Vagina (tissue), 2 donors: ENCODE measurements at regions not wholly inside any gene's neighbourhood (a gene's known extent, or its start where the extent isn't known, plus 50 kb on each side); places are given as distances from the start of the nearest gene placed in this dataset.

Experiments used
- DNase-seq, 2 donors: peaks; one replicate each; pipeline ENCODE4 v3.0.0-alpha.2; 2017; ENCODE audit errors: extremely low spot score in 2 of 2
- H3K27ac ChIP-seq: fragments of 200-600 bp; sonication (generic); one replicate; pipeline ENCODE4 v1.5.1; 2019
- H3K27me3 ChIP-seq: fragments of 200-600 bp; sonication (generic); one replicate; pipeline ENCODE4 v1.5.1; 2019
- H3K36me3 ChIP-seq, 2 donors: fragments of 200-600 bp; sonication (generic); one replicate each; pipeline ENCODE4 v1.5.1; 2017 to 2019
- H3K4me1 ChIP-seq: fragments of 200-600 bp; sonication (generic); one replicate; pipeline ENCODE4 v1.5.1; 2019
- H3K4me3 ChIP-seq, 2 donors: fragments of 200-600 bp; sonication (generic); 1 replicate in 1 of 2; 2 replicates in 1 of 2; pipeline ENCODE4 v1.5.1; 2016 to 2019
- H3K9me3 ChIP-seq: fragments of 200-600 bp; sonication (generic); one replicate; pipeline ENCODE4 v1.5.1; 2019
- CTCF ChIP-seq, 3 experiments: fragments of 450-650 bp in 2 of 3; fragments of 200-600 bp in 1 of 3; sonication (generic) in 1 of 3; IDR thresholded peaks; one replicate each; pipeline ENCODE4 v1.5.1; 2017 to 2019; ENCODE audit warnings: antibody characterized with exemption in 3 of 3, mild to moderate bottlenecking in 2 of 3, moderate library complexity in 2 of 3
- POLR2A ChIP-seq, 2 donors: fragments of 450-650 bp; IDR thresholded peaks; one replicate each; pipeline ENCODE4 v1.6.1; 2017; ENCODE audit warnings: antibody characterized with exemption in 2 of 2, mild to moderate bottlenecking in 2 of 2, moderate library complexity in 2 of 2
- POLR2AphosphoS5 ChIP-seq, 2 donors: sonication (generic); formaldehyde crosslinking; IDR thresholded peaks; one replicate each; pipeline ENCODE4 v1.9.0; 2017; ENCODE audit warnings: antibody characterized with exemption in 2 of 2, mild to moderate bottlenecking in 2 of 2, low read depth in 1 of 2; ENCODE audit not compliant: insufficient read depth in 1 of 2
- intact Hi-C: fragments of 100-400 bp; cut with DNase I; formaldehyde crosslinking; loops from one replicate; pipeline ENCODE4 v1.15.1; 2023

- no peaks in the 10 kb centered on the region for H3K27me3 ChIP-seq
- no peak overlapping the region for H3K27ac ChIP-seq
- DNase-seq, result no peak
- no peak overlapping the region for H3K4me3 ChIP-seq
- no peaks in the 10 kb centered on the region for H3K9me3 ChIP-seq
- intact Hi-C loops, result no loop called here
- TF ChIP-seq POLR2AphosphoS5 (IDR thresholded peaks at IDR 0.05; ENCODE audit: insufficient read depth in 1 of 2, low read depth in 1 of 2), result no peak
- TF ChIP-seq POLR2A (IDR thresholded peaks at IDR 0.05), result no peak
- no peak for TF ChIP-seq CTCF (IDR thresholded peaks at IDR 0.05)
- no peaks in the 10 kb centered on the region for H3K36me3 ChIP-seq
- H3K4me1 ChIP-seq, result no peaks in the 10 kb centered on the region
Observed at GRCh38 chr17:79330229-79330628, 255.6 kb downstream of the ENGASE start.

- TF ChIP-seq CTCF (IDR thresholded peaks at IDR 0.05), result no peak
- no peak for TF ChIP-seq POLR2AphosphoS5 (IDR thresholded peaks at IDR 0.05; ENCODE audit: insufficient read depth in 1 of 2, low read depth in 1 of 2)
- no peak for TF ChIP-seq POLR2A (IDR thresholded peaks at IDR 0.05)
- Histone ChIP-seq H3K36me3 (no peaks in the 10 kb centered on the region), H3K27ac (no peak overlapping the region), H3K9me3 (no peaks in the 10 kb centered on the region), H3K4me3 (no peak overlapping the region), H3K4me1 (no peaks in the 10 kb centered on the region), H3K27me3 (no peaks in the 10 kb centered on the region)
- intact Hi-C loops, result no loop called here
- no peak for DNase-seq
Observed at GRCh38 chr17:79326814-79327213, 252.2 kb downstream of the ENGASE start.

- Histone ChIP-seq H3K4me3 (no peak overlapping the region), H3K9me3 (no peaks in the 10 kb centered on the region), H3K27me3 (no peaks in the 10 kb centered on the region), H3K4me1 (no peaks in the 10 kb centered on the region), H3K27ac (no peak overlapping the region), H3K36me3 (no peaks in the 10 kb centered on the region)
- intact Hi-C loops, result no loop called here
- no peak for DNase-seq
- TF ChIP-seq POLR2AphosphoS5 (IDR thresholded peaks at IDR 0.05; ENCODE audit: insufficient read depth in 1 of 2, low read depth in 1 of 2) (no peak), CTCF (IDR thresholded peaks at IDR 0.05) (no peak), POLR2A (IDR thresholded peaks at IDR 0.05) (no peak)
Observed at GRCh38 chr17:79325709-79326430, 251.2 kb downstream of the ENGASE start.

- H3K36me3 ChIP-seq, result no peaks in the 10 kb centered on the region
- H3K4me1 ChIP-seq, result no peaks in the 10 kb centered on the region
- intact Hi-C loops, result no loop called here
- no peak overlapping the region for H3K27ac ChIP-seq
- no peaks in the 10 kb centered on the region for H3K27me3 ChIP-seq
- H3K9me3 ChIP-seq, result no peaks in the 10 kb centered on the region
- TF ChIP-seq POLR2A (IDR thresholded peaks at IDR 0.05) (no peak), POLR2AphosphoS5 (IDR thresholded peaks at IDR 0.05; ENCODE audit: insufficient read depth in 1 of 2, low read depth in 1 of 2) (no peak), CTCF (IDR thresholded peaks at IDR 0.05) (no peak)
- no peak for DNase-seq
- no peak overlapping the region for H3K4me3 ChIP-seq
Observed at GRCh38 chr17:79324194-79324593, 249.6 kb downstream of the ENGASE start.

GRCh38 chr17:79323566-79323965 lies 248.9 kb downstream of the ENGASE start:
- intact Hi-C loops, result no loop called here
- no peak for DNase-seq
- Histone ChIP-seq H3K4me3 (no peak overlapping the region), H3K27ac (no peak overlapping the region), H3K27me3 (no peaks in the 10 kb centered on the region), H3K9me3 (no peaks in the 10 kb centered on the region), H3K4me1 (no peaks in the 10 kb centered on the region), H3K36me3 (no peaks in the 10 kb centered on the region)
- TF ChIP-seq CTCF (IDR thresholded peaks at IDR 0.05) (no peak), POLR2A (IDR thresholded peaks at IDR 0.05) (no peak), POLR2AphosphoS5 (IDR thresholded peaks at IDR 0.05; ENCODE audit: insufficient read depth in 1 of 2, low read depth in 1 of 2) (no peak)
